Suprapubic skin (tissue), 4 donors: ENCODE measurements at regions not wholly inside any gene's neighbourhood (a gene's known extent, or its start where the extent isn't known, plus 50 kb on each side); places are given as distances from the start of the nearest gene placed in this dataset.

Experiments
- DNase-seq, 2 donors: peaks; one replicate each; pipeline ENCODE4 v3.0.0-alpha.2; 2019; ENCODE audit warnings: low spot score in 2 of 2
- H3K27ac ChIP-seq: fragments of 200-600 bp; sonication (generic); one replicate; pipeline ENCODE4 v1.5.1; 2019
- H3K27me3 ChIP-seq: fragments of 200-600 bp; sonication (generic); one replicate; pipeline ENCODE4 v1.5.1; 2019
- H3K36me3 ChIP-seq: fragments of 200-600 bp; sonication (generic); one replicate; pipeline ENCODE4 v1.5.1; 2019
- H3K4me1 ChIP-seq: fragments of 200-600 bp; sonication (generic); one replicate; pipeline ENCODE4 v1.5.1; 2019
- H3K4me3 ChIP-seq: fragments of 200-600 bp; sonication (generic); one replicate; pipeline ENCODE4 v1.5.1; 2019; ENCODE audit warnings: mild to moderate bottlenecking
- H3K9me3 ChIP-seq: fragments of 200-600 bp; sonication (generic); one replicate; pipeline ENCODE4 v1.5.1; 2019
- EP300 ChIP-seq: sonication (generic); formaldehyde crosslinking; IDR thresholded peaks from one replicate; pipeline ENCODE4 v1.6.1; 2017; ENCODE audit warnings: antibody characterized with exemption
- POLR2A ChIP-seq, 2 donors: fragments of 450-650 bp; IDR thresholded peaks; one replicate each; pipeline ENCODE4 v1.6.1; 2017; ENCODE audit warnings: antibody characterized with exemption in 2 of 2, mild to moderate bottlenecking in 2 of 2, moderate library complexity in 2 of 2
- POLR2AphosphoS5 ChIP-seq, 3 donors: sonication (generic); formaldehyde crosslinking; IDR thresholded peaks; one replicate each; pipeline ENCODE4 v1.6.1; 2017; ENCODE audit warnings: antibody characterized with exemption in 3 of 3
- WGBS: methylation state at CpG from one replicate; pipeline ENCODE4 v1.1.5; 2018; 5-methylcytosine and 5-hydroxymethylcytosine counted together
- TF ChIP-seq, protein P1 (sequence below), 2 donors: fragments of 200-600 bp in 1 of 2; fragments of 450-650 bp in 1 of 2; sonication (generic) in 1 of 2; IDR thresholded peaks; one replicate each; pipeline ENCODE4 v1.5.1; 2016 to 2019; ENCODE audit warnings: antibody characterized with exemption in 2 of 2, mild to moderate bottlenecking in 1 of 2, moderate library complexity in 1 of 2

DNA sequence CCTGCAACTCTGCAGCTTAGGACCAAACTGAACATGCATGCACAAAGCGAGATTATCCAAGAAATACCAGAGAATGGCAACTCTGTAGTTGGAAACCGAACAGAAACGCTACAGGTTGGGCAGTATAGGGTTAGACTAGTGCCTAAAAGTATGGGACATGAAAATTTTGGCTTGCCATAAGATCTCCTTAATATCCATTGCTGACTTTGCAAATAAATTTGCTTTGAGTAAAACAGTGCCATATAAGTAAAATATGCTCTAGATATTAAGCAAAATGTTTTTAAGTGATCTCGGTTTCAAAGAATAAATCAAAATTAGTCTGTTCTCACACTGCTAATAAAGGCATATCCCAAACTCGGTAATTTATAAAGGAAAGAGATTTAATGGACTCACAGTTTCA is 456.0 kb downstream of the PRDM9 start:
- no peak for DNase-seq
- no peaks in the 10 kb centered on the region for H3K4me1 ChIP-seq
- H3K27ac ChIP-seq, result no peak overlapping the region
- TF ChIP-seq, protein P1, sequence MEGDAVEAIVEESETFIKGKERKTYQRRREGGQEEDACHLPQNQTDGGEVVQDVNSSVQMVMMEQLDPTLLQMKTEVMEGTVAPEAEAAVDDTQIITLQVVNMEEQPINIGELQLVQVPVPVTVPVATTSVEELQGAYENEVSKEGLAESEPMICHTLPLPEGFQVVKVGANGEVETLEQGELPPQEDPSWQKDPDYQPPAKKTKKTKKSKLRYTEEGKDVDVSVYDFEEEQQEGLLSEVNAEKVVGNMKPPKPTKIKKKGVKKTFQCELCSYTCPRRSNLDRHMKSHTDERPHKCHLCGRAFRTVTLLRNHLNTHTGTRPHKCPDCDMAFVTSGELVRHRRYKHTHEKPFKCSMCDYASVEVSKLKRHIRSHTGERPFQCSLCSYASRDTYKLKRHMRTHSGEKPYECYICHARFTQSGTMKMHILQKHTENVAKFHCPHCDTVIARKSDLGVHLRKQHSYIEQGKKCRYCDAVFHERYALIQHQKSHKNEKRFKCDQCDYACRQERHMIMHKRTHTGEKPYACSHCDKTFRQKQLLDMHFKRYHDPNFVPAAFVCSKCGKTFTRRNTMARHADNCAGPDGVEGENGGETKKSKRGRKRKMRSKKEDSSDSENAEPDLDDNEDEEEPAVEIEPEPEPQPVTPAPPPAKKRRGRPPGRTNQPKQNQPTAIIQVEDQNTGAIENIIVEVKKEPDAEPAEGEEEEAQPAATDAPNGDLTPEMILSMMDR (IDR thresholded peaks at IDR 0.05), result no peak
- TF ChIP-seq EP300 (no peak), POLR2AphosphoS5 (IDR thresholded peaks at IDR 0.05) (no peak), POLR2A (IDR thresholded peaks at IDR 0.05) (no peak)
- 81% methylated on average over 5 of the region's 5 CpGs for WGBS
- no peaks in the 10 kb centered on the region for H3K27me3 ChIP-seq
- H3K9me3 ChIP-seq, result no peaks in the 10 kb centered on the region
- no peaks in the 10 kb centered on the region for H3K36me3 ChIP-seq
- H3K4me3 ChIP-seq, result no peak overlapping the region

DNA sequence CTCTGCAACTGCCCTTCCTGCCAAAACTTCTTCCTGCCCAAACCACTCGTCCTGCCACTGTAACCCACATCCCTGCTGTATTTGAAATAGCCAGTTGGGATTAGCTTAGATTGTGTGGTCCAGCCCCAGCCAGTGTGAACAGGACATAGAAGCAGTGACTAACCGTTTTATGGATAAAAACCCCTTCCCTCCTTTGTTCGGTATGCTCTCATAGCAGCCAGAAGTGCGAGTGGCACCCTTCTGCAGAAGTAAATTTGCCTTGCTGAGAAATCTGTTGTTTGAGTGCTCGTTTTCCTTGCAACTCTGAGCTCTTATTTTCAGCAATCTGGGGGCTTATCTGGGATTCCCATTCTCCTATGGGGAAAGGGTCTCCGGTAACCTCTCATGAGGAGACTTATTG is 470.0 kb downstream of the PRDM9 start:
- WGBS, result 73% methylated on average over 6 of the region's 6 CpGs
- no peaks in the 10 kb centered on the region for H3K36me3 ChIP-seq
- no peaks in the 10 kb centered on the region for H3K27me3 ChIP-seq
- no peak overlapping the region for H3K4me3 ChIP-seq
- peaks cover 16% of the 10 kb centered on the region for H3K9me3 ChIP-seq
- H3K4me1 ChIP-seq, result no peaks in the 10 kb centered on the region
- TF ChIP-seq EP300, result no peak
- TF ChIP-seq, protein P1 (IDR thresholded peaks at IDR 0.05), result no peak
- TF ChIP-seq POLR2A (IDR thresholded peaks at IDR 0.05), result no peak
- TF ChIP-seq POLR2AphosphoS5 (IDR thresholded peaks at IDR 0.05), result no peak
- no peak for DNase-seq
- H3K27ac ChIP-seq, result no peak overlapping the region

DNA sequence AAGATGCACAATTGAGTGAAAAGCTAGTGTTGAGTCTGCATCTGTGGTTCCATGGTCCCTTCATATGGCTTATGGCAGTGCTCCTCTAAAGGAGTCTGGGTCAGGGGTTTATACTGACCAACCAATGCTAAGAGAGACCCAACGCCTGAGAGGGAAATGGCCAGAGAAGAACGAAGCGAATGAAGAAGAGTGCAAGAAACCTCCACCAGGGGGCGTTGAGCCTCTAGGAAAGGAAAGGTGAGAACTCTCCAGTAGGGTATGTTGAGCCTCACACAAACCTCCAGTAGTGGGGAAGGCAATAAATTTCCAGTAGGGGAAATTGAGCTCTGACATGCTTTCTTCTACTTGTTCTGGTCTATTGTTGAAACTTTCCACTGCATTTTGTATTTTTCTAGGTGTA is 470.6 kb downstream of the PRDM9 start:
- WGBS, result 72% methylated on average over 4 of the region's 4 CpGs
- TF ChIP-seq POLR2AphosphoS5 (IDR thresholded peaks at IDR 0.05), result no peak
- no peak for TF ChIP-seq EP300
- TF ChIP-seq, protein P1 (IDR thresholded peaks at IDR 0.05), result no peak
- TF ChIP-seq POLR2A (IDR thresholded peaks at IDR 0.05), result no peak
- no peaks in the 10 kb centered on the region for H3K36me3 ChIP-seq
- DNase-seq, result no peak
- H3K4me1 ChIP-seq, result no peaks in the 10 kb centered on the region
- no peak overlapping the region for H3K4me3 ChIP-seq
- H3K27ac ChIP-seq, result no peak overlapping the region
- no peaks in the 10 kb centered on the region for H3K27me3 ChIP-seq
- peaks cover 16% of the 10 kb centered on the region for H3K9me3 ChIP-seq

DNA sequence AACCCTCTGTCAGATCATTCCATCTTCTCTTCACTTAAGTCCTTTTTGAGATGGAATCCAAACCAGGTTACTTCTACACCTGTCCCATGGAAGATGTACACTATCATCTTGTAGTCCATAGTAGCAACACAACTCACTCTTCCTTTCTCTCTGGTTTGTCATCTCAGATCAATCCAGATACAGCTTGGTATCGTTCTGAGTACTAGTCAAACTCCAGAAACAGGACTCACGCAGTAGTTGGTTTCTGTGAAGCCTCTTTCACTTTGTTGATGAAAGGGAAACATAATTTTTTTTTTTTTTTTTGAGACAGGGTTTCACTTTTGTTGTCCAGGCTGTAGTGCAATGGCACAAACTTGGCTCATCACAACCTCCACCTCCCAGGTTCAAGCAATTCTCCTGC is 484.0 kb downstream of the PRDM9 start:
- 85% methylated on average over 2 of the region's 2 CpGs for WGBS
- Histone ChIP-seq H3K4me1 (no peaks in the 10 kb centered on the region), H3K27me3 (no peaks in the 10 kb centered on the region), H3K9me3 (no peaks in the 10 kb centered on the region), H3K36me3 (no peaks in the 10 kb centered on the region), H3K27ac (no peak overlapping the region), H3K4me3 (no peak overlapping the region)
- TF ChIP-seq EP300 (no peak), POLR2AphosphoS5 (IDR thresholded peaks at IDR 0.05) (no peak), POLR2A (IDR thresholded peaks at IDR 0.05) (no peak)
- TF ChIP-seq, protein P1 (IDR thresholded peaks at IDR 0.05), result no peak
- DNase-seq, result no peak

DNA sequence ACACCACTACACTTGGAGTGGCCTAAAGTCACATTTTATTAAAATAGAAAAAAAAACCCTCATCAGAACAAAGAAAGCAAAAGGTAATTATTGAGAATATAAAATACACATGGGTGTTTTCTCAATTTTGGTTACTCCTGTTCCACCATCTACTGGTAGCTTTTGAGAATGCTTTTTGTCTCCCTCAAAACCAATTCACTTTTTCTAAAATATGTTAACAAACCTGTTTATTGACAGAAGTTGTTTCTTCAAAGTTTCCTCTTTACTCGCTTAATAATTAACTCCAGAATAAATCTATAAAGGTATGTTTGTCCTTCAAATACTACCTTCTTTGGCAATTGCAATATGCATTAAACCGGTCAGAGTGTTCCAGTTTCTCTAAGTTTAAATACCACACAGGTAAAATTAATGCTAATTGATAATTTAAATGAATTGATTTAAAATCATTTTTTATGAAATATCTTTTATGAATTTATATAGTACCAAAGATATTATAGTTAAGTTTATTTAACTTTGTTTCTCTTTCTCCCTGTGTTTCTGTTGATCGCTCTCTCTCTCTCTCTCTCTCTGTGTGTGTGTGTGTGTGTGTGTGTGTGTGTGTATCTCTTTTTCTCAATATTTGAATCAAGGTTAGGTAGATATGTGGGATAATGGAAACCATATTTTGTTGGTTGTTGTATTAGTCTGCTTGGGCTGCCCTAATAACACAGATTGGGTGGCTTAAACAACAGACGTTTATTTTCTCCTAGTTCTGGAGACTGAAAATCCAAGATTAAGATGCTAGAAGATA is 487.4 kb downstream of the PRDM9 start:
- Histone ChIP-seq H3K36me3 (no peaks in the 10 kb centered on the region), H3K27me3 (no peaks in the 10 kb centered on the region), H3K4me1 (no peaks in the 10 kb centered on the region), H3K9me3 (no peaks in the 10 kb centered on the region), H3K4me3 (no peak overlapping the region), H3K27ac (no peak overlapping the region)
- no peak for DNase-seq
- 77% methylated on average over 4 of the region's 4 CpGs for WGBS
- TF ChIP-seq POLR2AphosphoS5 (IDR thresholded peaks at IDR 0.05), result no peak
- TF ChIP-seq, protein P1 (IDR thresholded peaks at IDR 0.05), result no peak
- no peak for TF ChIP-seq EP300
- TF ChIP-seq POLR2A (IDR thresholded peaks at IDR 0.05), result no peak
